Cardiac fibroblast (primary cell): ENCODE measurements at regions not wholly inside any gene's neighbourhood (a gene's known extent, or its start where the extent isn't known, plus 50 kb on each side); places are given as distances from the start of the nearest gene placed in this dataset.
"Not testable (repeated sequence)": the region's sequence is repeated elsewhere in the genome, so short reads cannot be mapped to it uniquely, and the experiment has no call there.

Experiments used
- DNase-seq, 2 donors: peaks; one replicate each; pipeline versions ENCODE4 v3.0.0 to v3.0.0-alpha.2; 2010; ENCODE audit warnings: low read depth in 2 of 2
- H3K4me3 ChIP-seq, 2 donors: replicated peaks in 1 of 2; 1 replicate in 1 of 2; 2 replicates in 1 of 2; pipeline ENCODE4 v1.5.1; 2011; ENCODE audit warnings: low read depth in 2 of 2, low read length in 2 of 2, mild to moderate bottlenecking in 2 of 2, moderate library complexity in 1 of 2
- CTCF ChIP-seq: IDR thresholded peaks from one replicate; pipeline ENCODE4 v1.5.1; 2011; ENCODE audit warnings: low read depth, mild to moderate bottlenecking, low read length, inconsistent platforms

GRCh38 chr3:134737516-134737915 lies 57.5 kb upstream of the EPHB1 start:
- H3K4me3 ChIP-seq: no peak overlapping the region
- DNase-seq: no peak
- no peak for TF ChIP-seq CTCF

GRCh38 chr3:134740077-134740476 lies 55.0 kb upstream of the EPHB1 start:
- H3K4me3 ChIP-seq, DNase-seq: not testable (repeated sequence)

- no peak for DNase-seq
- TF ChIP-seq CTCF: no peak
- no peak overlapping the region for H3K4me3 ChIP-seq
Measured at GRCh38 chr3:134742202-134742601, 52.9 kb upstream of the EPHB1 start.

- H3K4me3 ChIP-seq: no peak overlapping the region
- DNase-seq: no peak
- TF ChIP-seq CTCF: no peak
Measured at GRCh38 chr3:134743006-134743405, 52.1 kb upstream of the EPHB1 start.
